Activated B cell treated with CpG ODN at 0.5 μM for 24 hours (primary cell): ENCODE measurements at regions not wholly inside any gene's neighbourhood (a gene's known extent, or its start where the extent isn't known, plus 50 kb on each side); places are given as distances from the start of the nearest gene placed in this dataset.

Source experiments
- ATAC-seq: fragments of 200-7000 bp; cut with Tn5 transposase; one replicate; pipeline ENCODE4 v1.10.0; 2021; ENCODE audit warnings: low read depth, mild to moderate bottlenecking, moderate library complexity
- CTCF ChIA-PET: fragments of 350-600 bp; sonication (Branson Sonifier 250); formaldehyde crosslinking; loops from one replicate; lab custom pipeline; 2021; ENCODE audit warnings: antibody characterized with exemption; lab: Charles Lee
- POLR2A ChIA-PET: fragments of 350-600 bp; sonication (Branson Sonifier 250); formaldehyde crosslinking; loops from one replicate; lab custom pipeline; 2021; ENCODE audit warnings: antibody characterized with exemption; lab: Charles Lee
- DNase-seq: peaks from one replicate; pipeline ENCODE4 v3.0.0; 2022
- H3K27ac Mint-ChIP-seq: one replicate; pipeline ENCODE4 v1.8.0; 2020; ENCODE audit warnings: mixed read lengths
- H3K27me3 Mint-ChIP-seq: one replicate; pipeline ENCODE4 v1.8.0; 2021; ENCODE audit warnings: mixed read lengths
- H3K36me3 Mint-ChIP-seq: one replicate; pipeline ENCODE4 v1.8.0; 2021; ENCODE audit warnings: low read depth, mixed read lengths
- H3K4me1 Mint-ChIP-seq: one replicate; pipeline ENCODE4 v1.8.0; 2021; ENCODE audit warnings: mixed read lengths
- H3K4me3 Mint-ChIP-seq: one replicate; pipeline ENCODE4 v1.8.0; 2020; ENCODE audit warnings: mild to moderate bottlenecking, mixed read lengths
- H3K9me3 Mint-ChIP-seq: one replicate; pipeline ENCODE4 v1.8.0; 2020; ENCODE audit warnings: mixed read lengths
- intact Hi-C: fragments of 100-400 bp; cut with micrococcal nuclease; formaldehyde crosslinking; loops from one replicate; pipeline ENCODE4 v1.15.1; 2024
- TF ChIP-seq, protein P1 (sequence below): fragments of 200-600 bp; IDR thresholded peaks from one replicate; pipeline ENCODE4 v1.8.0; 2022; ENCODE audit warnings: antibody characterized with exemption, mild to moderate bottlenecking

DNA sequence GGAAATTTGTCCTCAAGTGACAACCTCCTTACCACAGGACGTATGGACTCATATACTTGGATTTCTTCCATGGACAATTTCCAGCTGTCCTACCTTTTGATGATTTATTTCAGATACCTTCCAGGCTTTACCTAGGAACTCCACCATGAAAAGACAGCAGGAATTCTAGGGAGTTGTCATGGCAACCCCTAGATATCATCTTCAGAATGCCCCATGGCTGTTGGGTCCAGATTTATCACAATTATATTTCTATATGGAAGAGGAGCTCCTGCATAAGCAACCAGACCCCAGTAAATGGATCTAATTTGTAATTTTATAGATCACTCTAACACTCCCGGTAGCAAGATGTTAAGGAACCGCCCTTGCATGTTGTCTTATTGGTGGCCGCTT lies 102.3 kb upstream of the ZNF521 start:
- no peaks in the 10 kb centered on the region for H3K27me3 Mint-ChIP-seq
- H3K4me1 Mint-ChIP-seq, result no peaks in the 10 kb centered on the region
- peaks cover 9% of the 10 kb centered on the region for H3K9me3 Mint-ChIP-seq
- ATAC-seq (no peak), DNase-seq (no peak)
- ChIA-PET CTCF (no interaction called here), POLR2A (no interaction called here)
- H3K36me3 Mint-ChIP-seq, result no peaks in the 10 kb centered on the region
- no peak overlapping the region for H3K27ac Mint-ChIP-seq
- TF ChIP-seq, protein P1, sequence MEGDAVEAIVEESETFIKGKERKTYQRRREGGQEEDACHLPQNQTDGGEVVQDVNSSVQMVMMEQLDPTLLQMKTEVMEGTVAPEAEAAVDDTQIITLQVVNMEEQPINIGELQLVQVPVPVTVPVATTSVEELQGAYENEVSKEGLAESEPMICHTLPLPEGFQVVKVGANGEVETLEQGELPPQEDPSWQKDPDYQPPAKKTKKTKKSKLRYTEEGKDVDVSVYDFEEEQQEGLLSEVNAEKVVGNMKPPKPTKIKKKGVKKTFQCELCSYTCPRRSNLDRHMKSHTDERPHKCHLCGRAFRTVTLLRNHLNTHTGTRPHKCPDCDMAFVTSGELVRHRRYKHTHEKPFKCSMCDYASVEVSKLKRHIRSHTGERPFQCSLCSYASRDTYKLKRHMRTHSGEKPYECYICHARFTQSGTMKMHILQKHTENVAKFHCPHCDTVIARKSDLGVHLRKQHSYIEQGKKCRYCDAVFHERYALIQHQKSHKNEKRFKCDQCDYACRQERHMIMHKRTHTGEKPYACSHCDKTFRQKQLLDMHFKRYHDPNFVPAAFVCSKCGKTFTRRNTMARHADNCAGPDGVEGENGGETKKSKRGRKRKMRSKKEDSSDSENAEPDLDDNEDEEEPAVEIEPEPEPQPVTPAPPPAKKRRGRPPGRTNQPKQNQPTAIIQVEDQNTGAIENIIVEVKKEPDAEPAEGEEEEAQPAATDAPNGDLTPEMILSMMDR, result no peak
- intact Hi-C loops, result no loop called here
- H3K4me3 Mint-ChIP-seq, result no peak overlapping the region

DNA sequence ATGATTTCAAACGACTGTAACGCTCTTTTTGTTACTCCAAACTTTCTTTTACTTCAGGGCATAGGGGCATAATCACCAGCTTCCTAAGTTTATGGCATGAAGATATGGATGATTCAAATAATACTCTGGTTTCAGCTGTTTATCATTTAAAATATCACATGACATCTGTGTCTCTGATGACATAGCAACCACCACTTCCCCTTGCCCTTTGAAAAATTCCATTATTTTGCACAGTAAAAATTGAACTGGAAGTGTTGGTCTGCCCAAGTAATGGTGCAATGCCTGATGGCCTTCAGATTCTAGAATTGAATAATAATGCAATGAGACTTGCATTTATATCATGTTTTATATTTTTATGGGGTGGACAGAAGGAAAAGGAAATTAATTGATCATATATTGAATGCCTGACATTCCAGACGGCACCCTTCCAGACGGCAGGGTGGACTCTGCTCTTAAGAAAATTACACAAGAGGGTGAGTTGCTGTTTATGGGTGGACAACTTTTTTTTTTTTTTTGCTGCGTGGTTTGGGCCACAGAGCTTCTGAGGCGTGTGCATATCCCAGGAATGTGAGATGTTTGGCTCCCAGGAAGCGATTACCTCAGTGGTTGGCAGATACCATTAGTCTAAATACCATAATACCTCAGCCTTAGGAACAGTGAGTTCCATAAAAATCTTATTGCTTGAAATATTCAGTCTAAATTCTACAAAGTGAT lies 101.7 kb upstream of the ZNF521 start:
- H3K27me3 Mint-ChIP-seq, result no peaks in the 10 kb centered on the region
- CTCF ChIA-PET, result no interaction called here
- H3K4me3 Mint-ChIP-seq, result no peak overlapping the region
- POLR2A ChIA-PET, result no interaction called here
- H3K4me1 Mint-ChIP-seq, result no peaks in the 10 kb centered on the region
- DNase-seq, result no peak
- TF ChIP-seq, protein P1, result no peak
- peaks cover 9% of the 10 kb centered on the region for H3K9me3 Mint-ChIP-seq
- no peak for ATAC-seq
- no peaks in the 10 kb centered on the region for H3K36me3 Mint-ChIP-seq
- H3K27ac Mint-ChIP-seq, result no peak overlapping the region
- intact Hi-C loops, result no loop called here

DNA sequence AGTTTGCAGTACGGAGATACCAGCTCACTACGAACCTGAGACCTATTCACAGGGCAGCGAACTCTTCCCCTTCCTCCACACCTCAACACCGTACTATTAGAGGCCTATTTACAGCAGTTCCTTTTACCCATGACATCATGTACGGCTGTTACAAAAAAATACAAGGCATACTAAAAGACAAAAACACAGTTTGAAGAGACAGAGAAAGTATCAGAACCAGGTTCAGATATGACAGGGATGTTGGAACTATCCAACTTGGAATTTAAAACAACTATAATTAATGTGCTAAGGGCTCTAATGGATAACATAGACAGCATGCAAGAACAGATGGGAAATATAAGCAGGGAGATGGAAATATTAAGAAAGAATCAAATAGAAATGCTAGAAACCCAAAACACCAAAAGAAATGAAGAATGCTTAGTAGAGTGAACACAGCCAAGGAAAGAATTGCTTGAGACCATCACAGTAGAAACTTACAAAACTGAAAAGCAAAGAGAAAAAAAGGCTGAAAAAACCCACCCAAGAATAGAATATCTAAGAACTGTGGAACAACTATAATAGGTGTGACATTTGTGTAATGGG lies 99.2 kb upstream of the ZNF521 start:
- H3K9me3 Mint-ChIP-seq, result peaks cover 9% of the 10 kb centered on the region
- ChIA-PET CTCF (no interaction called here), POLR2A (no interaction called here)
- ATAC-seq (no peak), DNase-seq (no peak)
- intact Hi-C loops, result no loop called here
- H3K4me1 Mint-ChIP-seq, result no peaks in the 10 kb centered on the region
- no peak overlapping the region for H3K4me3 Mint-ChIP-seq
- H3K27ac Mint-ChIP-seq, result no peak overlapping the region
- TF ChIP-seq, protein P1, result no peak
- no peaks in the 10 kb centered on the region for H3K36me3 Mint-ChIP-seq
- H3K27me3 Mint-ChIP-seq, result peaks cover 4% of the 10 kb centered on the region

DNA sequence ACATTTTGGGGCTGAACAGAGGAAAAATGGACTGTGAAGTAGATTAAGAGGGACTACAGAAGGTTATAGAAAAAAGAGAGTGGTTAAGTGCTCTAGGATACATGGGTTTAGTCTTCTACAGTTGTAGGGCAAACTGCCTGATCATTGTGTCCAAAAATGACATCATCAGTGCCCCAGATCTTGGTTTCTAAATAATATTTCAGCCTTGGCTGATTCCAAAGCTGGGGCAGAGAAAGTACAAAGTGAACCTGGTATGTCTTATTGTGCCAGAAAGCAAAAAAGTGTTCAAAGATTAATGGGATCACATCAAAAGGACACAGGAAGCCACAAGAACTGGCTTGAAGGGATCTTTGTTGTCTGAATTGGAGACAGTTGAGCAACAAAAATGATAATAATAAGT lies 97.1 kb upstream of the ZNF521 start:
- POLR2A ChIA-PET, result no interaction called here
- Mint-ChIP-seq H3K4me1 (no peaks in the 10 kb centered on the region), H3K27ac (no peak overlapping the region), H3K9me3 (peaks cover 9% of the 10 kb centered on the region), H3K4me3 (no peak overlapping the region), H3K36me3 (no peaks in the 10 kb centered on the region), H3K27me3 (peaks cover 4% of the 10 kb centered on the region)
- ATAC-seq (no peak), DNase-seq (no peak)
- CTCF ChIA-PET, result no interaction called here
- intact Hi-C loops, result no loop called here
- TF ChIP-seq, protein P1, result no peak

DNA sequence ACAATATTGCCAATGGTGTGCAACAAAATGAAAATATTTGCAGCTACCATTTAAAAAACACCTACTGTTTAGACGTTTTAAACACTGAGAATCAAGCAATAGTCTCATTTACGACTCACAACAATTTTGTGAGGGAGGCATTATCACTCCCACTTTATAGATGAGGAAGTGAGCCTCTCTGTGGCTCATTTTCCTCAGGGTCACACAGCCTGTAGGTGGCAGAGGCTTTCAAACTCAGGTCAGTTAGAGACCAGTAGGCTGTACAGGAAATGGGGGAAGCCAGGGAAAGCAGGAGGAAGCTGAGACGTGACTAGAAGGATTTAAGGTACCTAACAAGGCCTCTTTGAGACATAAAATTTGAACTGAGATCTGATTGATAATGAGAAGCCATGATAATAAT lies 95.0 kb upstream of the ZNF521 start:
- ChIA-PET CTCF (no interaction called here), POLR2A (no interaction called here)
- Mint-ChIP-seq H3K4me3 (no peak overlapping the region), H3K4me1 (no peaks in the 10 kb centered on the region), H3K36me3 (no peaks in the 10 kb centered on the region), H3K27me3 (peaks cover 4% of the 10 kb centered on the region), H3K27ac (no peak overlapping the region), H3K9me3 (peaks cover 9% of the 10 kb centered on the region)
- intact Hi-C loops, result no loop called here
- TF ChIP-seq, protein P1, result no peak
- DNase-seq, result no peak
- no peak for ATAC-seq
